ENCODE measurements at regions not wholly inside any gene's neighbourhood (a gene's known extent, or its start where the extent isn't known, plus 50 kb on each side); places are given as distances from the start of the nearest gene placed in this dataset.

- Histone ChIP-seq H3K27me3 (peaks cover 0 to 72% (median 17%) of the 10 kb centered on the region in 3 donors), H3K36me3 (no peaks in the 10 kb centered on the region), H3K9me3 (no peaks in the 10 kb centered on the region), H3K27ac (no peak overlapping the region), H3K4me3 (peak overlapping the region; percentile 30 to 38 (median 34)), H3K4me1 (peaks cover 0 to 16% (median 6%) of the 10 kb centered on the region in 4 donors)
- 1 to 3% (median 3%) methylated on average over 27 of the region's 27 CpGs for WGBS, 5 donors
- DNase-seq = peak in 1 of 2 donors; percentile 84
- no peak for TF ChIP-seq POLR2A (IDR thresholded peaks at IDR 0.05)
- intact Hi-C loops (cut with DNase I; ENCODE audit: low total_unique reads) = no loop called here
Measured at GRCh38 chr6:28648035-28648877, 122.6 kb downstream of the GPX5 start.

- H3K9me3 ChIP-seq = no peaks in the 10 kb centered on the region
- H3K36me3 ChIP-seq = no peaks in the 10 kb centered on the region
- DNase-seq = no peak
- peak overlapping the region; percentile 30 to 38 (median 34) for H3K4me3 ChIP-seq
- 9 to 15% (median 13%) methylated on average over 10 of the region's 10 CpGs for WGBS, 5 donors
- peaks cover 0 to 16% (median 6%) of the 10 kb centered on the region in 4 donors for H3K4me1 ChIP-seq
- intact Hi-C loops (cut with DNase I; ENCODE audit: low total_unique reads) = no loop called here
- no peak overlapping the region for H3K27ac ChIP-seq
- TF ChIP-seq POLR2AphosphoS5 (IDR thresholded peaks at IDR 0.05) = no peak
- no peak for TF ChIP-seq POLR2A (IDR thresholded peaks at IDR 0.05)
- no peak for TF ChIP-seq CTCF (IDR thresholded peaks at IDR 0.05)
- no peak for TF ChIP-seq EP300 (IDR thresholded peaks at IDR 0.05)
- peaks cover 0 to 75% (median 17%) of the 10 kb centered on the region in 3 donors for H3K27me3 ChIP-seq
Measured at GRCh38 chr6:28648878-28649375, 123.2 kb downstream of the GPX5 start.

DNA sequence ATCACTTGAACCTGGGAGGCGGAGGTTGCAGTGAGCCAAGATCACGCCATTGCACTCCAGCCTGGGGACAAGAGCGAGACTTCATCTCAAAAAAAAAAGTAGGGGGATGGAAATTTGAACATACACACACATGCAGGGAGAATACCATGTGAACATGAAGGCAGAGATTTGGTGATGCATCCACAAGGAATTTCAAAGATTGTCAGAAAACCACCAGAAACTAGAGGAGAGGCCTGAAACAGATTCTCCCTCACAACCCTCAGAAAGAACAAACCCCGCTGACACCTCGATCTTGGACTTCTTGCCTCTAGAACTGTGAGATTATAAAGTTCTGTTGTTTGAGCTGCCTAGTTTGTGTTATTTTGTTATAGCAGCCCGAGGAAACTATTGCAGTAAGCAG, 125.5 kb downstream of the GPX5 start:
- 84 to 89% (median 87%) methylated on average over 6 of the region's 6 CpGs for WGBS, 5 donors
- no peak overlapping the region for H3K4me3 ChIP-seq
- peaks cover 0 to 16% (median 6%) of the 10 kb centered on the region in 4 donors for H3K4me1 ChIP-seq
- TF ChIP-seq POLR2AphosphoS5 (IDR thresholded peaks at IDR 0.05) = no peak
- TF ChIP-seq CTCF (IDR thresholded peaks at IDR 0.05) = no peak
- no peak for TF ChIP-seq POLR2A (IDR thresholded peaks at IDR 0.05)
- no peak for TF ChIP-seq EP300 (IDR thresholded peaks at IDR 0.05)
- no peak overlapping the region for H3K27ac ChIP-seq
- no peaks in the 10 kb centered on the region for H3K9me3 ChIP-seq
- intact Hi-C loops (cut with DNase I; ENCODE audit: low total_unique reads) = no loop called here
- no peaks in the 10 kb centered on the region for H3K36me3 ChIP-seq
- H3K27me3 ChIP-seq = peaks cover 0 to 77% (median 25%) of the 10 kb centered on the region in 3 donors
- no peak for DNase-seq

- Histone ChIP-seq H3K9me3 (no peaks in the 10 kb centered on the region), H3K27ac (no peak overlapping the region), H3K36me3 (no peaks in the 10 kb centered on the region), H3K27me3 (peaks cover 0 to 79% (median 36%) of the 10 kb centered on the region in 3 donors), H3K4me3 (no peak overlapping the region), H3K4me1 (peaks cover 0 to 22% (median 10%) of the 10 kb centered on the region in 4 donors)
- TF ChIP-seq EP300 (IDR thresholded peaks at IDR 0.05) (no peak), CTCF (IDR thresholded peaks at IDR 0.05) (no peak), POLR2AphosphoS5 (IDR thresholded peaks at IDR 0.05) (no peak), POLR2A (IDR thresholded peaks at IDR 0.05) (no peak)
- no peak for DNase-seq
- intact Hi-C loops (cut with DNase I; ENCODE audit: low total_unique reads) = no loop called here
- 65 to 84% (median 77%) methylated on average over 4 of the region's 4 CpGs for WGBS, 5 donors
Measured at GRCh38 chr6:28653876-28654275, 128.2 kb downstream of the GPX5 start.

All from stomach (tissue), 8 donors.